HT-29 (cell line): ENCODE measurements at regions not wholly inside any gene's neighbourhood (a gene's known extent, or its start where the extent isn't known, plus 50 kb on each side); places are given as distances from the start of the nearest gene placed in this dataset.

ENCODE experiments used
- DNase-seq: peaks from one replicate; pipeline ENCODE4 v3.0.0-alpha.2; 2015; ENCODE audit warnings: low spot score

GRCh38 chr1:184219414-184219813 lies 167.4 kb upstream of the C1orf21 start:
- no peak for DNase-seq

- DNase-seq, result no peak
Observed at GRCh38 chr1:184219883-184220282, 166.9 kb upstream of the C1orf21 start.

DNA sequence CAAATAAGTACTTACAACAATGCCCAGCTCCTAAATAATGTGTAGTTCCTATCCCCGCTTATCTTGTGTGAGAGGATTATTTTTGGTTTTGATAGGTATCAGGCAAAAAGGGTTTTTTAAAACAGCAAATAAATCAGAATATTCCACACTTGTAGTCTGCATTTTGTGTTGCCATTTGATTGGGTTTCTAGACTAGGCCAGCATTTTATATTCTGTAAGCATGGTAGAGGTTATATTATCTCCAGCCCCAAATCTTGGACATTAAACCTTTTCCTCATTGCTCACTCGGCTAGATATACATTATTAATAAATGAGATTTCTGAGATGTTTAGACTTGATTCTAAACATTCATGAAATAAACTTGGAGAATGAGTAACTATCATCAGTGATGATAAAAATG lies 165.7 kb upstream of the C1orf21 start:
- DNase-seq, result no peak

DNA sequence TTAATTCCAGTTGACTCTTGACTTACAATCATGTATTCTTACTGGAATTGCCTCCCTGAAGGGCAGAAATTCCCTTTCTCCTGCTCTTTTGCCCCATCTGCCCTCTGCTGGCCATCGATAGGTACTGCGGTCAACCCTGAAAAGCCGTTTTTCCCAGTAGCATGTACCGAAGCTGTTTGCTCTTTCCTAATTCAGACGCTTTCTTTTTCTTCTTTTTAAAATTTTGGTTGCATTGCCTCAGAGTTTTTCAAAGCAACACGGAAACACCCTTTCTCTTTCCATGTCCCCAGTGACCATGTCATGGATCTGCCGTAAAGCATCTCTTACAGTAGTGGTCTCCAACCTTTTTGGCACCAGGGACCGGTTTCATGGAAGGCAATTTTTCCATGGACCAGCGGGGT lies 164.2 kb upstream of the C1orf21 start:
- DNase-seq, result peak; percentile 63

- no peak for DNase-seq
Observed at GRCh38 chr1:184223216-184223615, 163.6 kb upstream of the C1orf21 start.

GRCh38 chr1:184225283-184226099 lies 161.3 kb upstream of the C1orf21 start:
- no peak for DNase-seq

DNA sequence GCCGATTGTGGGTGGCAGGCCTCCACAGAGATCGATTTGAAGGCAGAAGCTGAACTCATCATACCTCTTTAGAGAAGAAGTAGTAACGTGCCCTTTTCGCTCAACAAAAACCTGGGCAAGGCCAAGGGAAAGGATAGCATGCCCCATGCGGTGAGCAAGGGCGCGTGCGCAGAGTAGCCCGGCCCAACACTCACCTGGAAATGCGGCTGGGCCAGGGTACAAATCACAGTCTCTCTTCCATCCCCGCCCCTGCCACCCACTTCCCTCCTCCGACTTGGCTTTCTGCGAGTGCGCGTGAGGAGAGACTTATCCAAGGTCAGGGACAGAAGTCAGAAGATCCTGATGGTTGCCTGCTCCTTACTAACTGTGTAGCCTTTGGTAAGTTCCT lies 160.7 kb upstream of the C1orf21 start:
- no peak for DNase-seq

DNA sequence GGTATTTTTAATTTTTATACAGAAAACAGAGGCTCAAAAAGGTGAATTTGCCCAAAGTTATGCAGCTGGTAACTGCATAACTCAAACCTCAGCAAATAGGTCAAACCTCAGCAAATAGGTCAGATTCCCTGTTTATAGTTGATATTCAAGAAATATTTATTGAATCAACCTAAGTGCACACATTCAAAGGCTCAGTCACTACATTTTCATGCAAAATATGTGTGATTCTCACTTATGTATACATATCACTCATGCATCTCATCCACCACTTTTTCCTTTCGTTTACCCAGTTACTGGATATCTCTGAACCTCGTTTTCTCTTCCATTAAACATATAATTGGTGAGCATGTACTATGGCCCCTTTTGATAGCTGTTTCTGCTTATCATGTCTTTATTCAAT lies 158.3 kb upstream of the C1orf21 start:
- no peak for DNase-seq

GRCh38 chr1:184237588-184237987 lies 149.2 kb upstream of the C1orf21 start:
- DNase-seq, result no peak

- DNase-seq, result no peak
Observed at GRCh38 chr1:184241446-184241845, 145.4 kb upstream of the C1orf21 start.

- DNase-seq, result peak; percentile 26
Observed at GRCh38 chr1:184242507-184242943, 144.3 kb upstream of the C1orf21 start.

- DNase-seq, result no peak
Observed at GRCh38 chr1:184244962-184245361, 141.9 kb upstream of the C1orf21 start.

DNA sequence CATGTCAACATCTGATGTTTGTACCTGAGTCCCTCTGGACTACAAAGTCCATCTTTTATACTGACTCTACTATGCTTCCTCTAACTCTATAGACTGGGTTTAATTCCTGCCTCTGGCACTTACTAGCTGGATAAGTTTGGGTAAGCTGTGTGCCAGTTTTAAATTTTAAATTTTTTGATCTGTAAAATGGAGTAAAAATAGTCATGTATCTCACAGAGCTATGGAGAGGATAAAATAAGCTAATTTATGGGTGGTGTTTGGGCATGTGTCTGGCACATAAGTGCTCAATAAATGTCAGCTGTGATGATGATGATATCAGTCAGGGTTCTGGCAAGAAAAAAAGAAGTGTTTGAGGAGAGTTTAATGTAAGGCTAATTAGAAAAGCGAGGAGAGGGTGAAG lies 139.2 kb upstream of the C1orf21 start:
- no peak for DNase-seq

- DNase-seq, result no peak
Observed at GRCh38 chr1:184253921-184254320, 132.9 kb upstream of the C1orf21 start.

DNA sequence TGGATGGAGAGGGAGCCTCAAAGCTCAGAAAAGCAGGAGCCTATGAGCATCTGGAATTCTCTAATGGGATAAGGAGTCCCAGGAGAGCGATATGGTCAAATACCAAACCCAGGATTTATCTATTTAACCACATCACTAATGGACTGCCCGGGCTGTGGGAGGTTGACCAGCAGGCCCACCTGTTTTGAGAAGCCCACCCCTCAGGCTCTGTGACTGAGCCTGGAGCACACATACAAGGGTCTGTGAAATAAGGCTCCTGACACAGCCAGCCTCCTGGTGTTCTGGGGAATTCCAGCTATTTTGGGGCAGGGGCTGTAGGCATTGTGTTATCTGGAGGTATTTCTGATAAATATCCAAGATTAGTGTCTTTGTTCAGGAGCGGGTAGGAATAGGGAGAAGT lies 132.0 kb upstream of the C1orf21 start:
- DNase-seq, result no peak

GRCh38 chr1:184255560-184255959 lies 131.3 kb upstream of the C1orf21 start:
- no peak for DNase-seq

GRCh38 chr1:184257873-184258272 lies 129.0 kb upstream of the C1orf21 start:
- DNase-seq, result no peak

DNA sequence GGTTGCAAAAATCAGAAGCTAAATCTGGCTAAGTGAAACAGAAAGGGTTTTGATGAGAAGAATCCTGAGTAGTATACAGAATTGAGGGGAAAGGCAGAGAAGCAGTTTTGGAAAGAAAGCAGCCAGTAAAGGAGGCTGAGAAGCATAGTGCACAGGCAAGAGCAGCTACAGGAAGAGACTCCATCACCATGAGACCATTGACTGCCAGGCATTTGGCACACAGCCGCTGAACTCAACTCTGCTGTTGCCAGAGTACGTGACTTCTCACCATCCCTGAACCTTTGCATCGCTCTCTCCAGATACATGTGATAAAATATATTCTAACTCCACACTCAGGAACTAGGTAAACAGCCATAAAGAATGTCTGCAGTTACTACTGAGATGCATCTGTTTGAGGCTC lies 128.3 kb upstream of the C1orf21 start:
- no peak for DNase-seq

DNA sequence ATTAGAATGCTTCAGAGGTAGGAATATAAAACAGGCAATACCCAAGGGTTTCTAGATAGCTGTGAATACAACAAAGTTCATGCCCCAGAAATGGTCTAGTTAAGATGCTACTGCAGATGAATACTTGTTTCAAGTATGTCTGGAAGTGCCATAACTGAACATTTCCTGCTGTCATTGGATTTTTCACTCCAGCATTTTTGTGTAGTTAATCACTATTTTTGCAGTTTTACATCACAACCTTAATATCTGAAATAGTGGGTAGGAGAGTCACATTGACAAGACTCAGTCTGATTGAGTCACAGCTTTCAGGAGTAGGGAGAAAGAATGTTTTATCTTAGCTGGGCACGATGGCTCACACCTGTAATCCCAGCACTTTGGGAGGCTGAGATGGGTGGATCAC lies 126.4 kb upstream of the C1orf21 start:
- DNase-seq, result no peak

DNA sequence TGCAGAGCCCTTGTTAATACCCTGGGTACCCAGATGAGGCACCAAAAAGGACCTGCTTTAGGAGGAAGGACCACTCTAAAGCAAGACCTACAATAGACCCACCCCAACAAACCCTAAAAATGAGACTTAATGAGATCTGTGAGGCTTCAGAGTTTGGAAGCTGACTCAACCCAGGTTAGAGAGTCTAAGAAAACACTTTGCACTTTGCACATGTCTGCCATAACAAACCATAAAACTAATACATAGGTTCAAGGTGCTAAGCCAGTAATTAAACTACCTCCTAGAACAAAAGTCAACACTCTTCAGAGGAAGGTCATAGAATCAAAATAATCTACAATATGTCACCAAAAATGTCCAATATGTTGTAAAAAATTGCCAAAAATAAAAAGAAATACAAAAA lies 124.7 kb upstream of the C1orf21 start:
- no peak for DNase-seq

- DNase-seq, result no peak
Observed at GRCh38 chr1:184267747-184268146, 119.1 kb upstream of the C1orf21 start.

DNA sequence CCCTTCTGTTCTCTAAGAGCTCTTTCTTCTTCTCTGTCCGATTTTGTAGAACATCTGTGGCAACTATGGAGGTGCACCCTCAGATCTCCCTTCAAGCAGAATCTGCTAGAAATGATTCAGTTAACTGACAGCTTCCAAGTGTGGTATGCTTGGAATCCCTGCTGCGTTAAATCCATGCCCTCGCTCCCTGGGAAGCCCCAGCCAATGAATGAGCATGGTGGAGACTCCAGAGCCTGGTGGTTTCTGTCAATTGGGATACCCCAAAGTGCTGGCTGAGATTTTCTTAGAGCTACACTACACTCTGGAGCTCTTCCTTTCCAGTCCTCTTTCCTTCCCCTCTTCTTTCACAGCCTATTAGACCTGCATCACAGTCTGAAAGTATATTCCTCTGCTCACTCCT lies 116.3 kb upstream of the C1orf21 start:
- DNase-seq, result no peak

DNA sequence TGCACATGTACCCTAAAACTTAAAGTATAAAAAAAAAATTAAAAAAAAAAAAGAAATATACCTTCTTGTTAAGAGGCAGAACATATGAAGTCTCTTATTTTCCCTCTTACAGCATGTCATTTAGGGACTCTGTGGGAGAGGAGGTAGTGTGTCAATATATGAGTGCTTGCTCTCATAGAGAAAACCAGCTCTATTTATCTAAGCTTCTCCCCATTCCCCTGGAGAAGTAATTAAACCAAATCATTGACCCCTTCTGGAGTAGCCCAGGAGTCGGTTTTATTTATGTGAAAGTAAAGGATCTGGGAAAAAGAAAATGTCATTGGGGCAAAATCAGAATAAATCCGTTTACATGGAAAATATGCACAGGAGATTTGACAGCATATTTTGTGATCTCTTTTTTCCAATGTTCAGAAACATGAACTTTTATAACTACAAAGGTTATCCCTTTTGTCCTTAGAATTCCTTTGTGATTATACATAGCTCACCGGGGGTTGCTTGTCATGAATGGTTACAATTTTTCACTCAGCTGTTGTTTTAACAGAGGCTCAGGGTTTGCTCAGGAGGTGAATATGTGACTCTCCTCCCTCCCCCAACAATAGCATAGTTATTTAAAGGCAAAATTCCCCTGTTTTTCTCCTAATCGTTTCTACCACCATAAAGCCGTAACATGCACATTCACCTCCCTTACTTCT lies 114.5 kb upstream of the C1orf21 start:
- DNase-seq, result no peak
